ENCODE measurements at regions not wholly inside any gene's neighbourhood (a gene's known extent, or its start where the extent isn't known, plus 50 kb on each side); places are given as distances from the start of the nearest gene placed in this dataset.
A peak's percentile ranks its signal among the peaks of the same experiment; 100 is the strongest.
"Not testable (repeated sequence)": the region's sequence is repeated elsewhere in the genome, so short reads cannot be mapped to it uniquely, and the experiment has no call there.

DNA sequence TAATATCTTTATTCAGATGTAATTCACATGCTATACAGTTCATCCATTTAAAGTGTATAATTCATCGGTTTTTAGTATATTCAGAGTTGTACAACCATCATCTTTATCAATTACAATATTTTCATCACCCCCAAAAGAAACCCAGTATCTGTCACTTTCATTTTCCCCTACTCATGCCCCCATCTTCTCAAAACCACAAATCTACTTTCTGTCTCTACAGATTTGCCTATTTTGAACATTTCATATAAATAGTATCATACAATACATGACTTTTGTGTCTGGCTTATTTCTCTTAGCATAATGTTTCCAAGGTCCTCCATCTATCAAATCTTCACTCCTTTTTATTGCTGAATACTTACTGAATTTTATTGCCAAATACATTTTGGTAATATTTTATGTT lies 305.1 kb upstream of the SGCD start:
- no peak for DNase-seq
- no peak overlapping the region for H3K27ac Mint-ChIP-seq
- H3K27me3 Mint-ChIP-seq (ENCODE audit: low read depth in 3 of 3) = peaks cover 0 to 5% (median 2%) of the 10 kb centered on the region in 3 donors
- H3K36me3 Mint-ChIP-seq = no peaks in the 10 kb centered on the region
- peak overlapping the region in 1 of 5 donors; percentile 5 for H3K4me3 Mint-ChIP-seq
- peaks cover 0 to 4% of the 10 kb centered on the region in 2 donors for H3K4me1 Mint-ChIP-seq
- peaks cover 0 to 5% (median 0%) of the 10 kb centered on the region in 6 donors for H3K9me3 Mint-ChIP-seq

DNA sequence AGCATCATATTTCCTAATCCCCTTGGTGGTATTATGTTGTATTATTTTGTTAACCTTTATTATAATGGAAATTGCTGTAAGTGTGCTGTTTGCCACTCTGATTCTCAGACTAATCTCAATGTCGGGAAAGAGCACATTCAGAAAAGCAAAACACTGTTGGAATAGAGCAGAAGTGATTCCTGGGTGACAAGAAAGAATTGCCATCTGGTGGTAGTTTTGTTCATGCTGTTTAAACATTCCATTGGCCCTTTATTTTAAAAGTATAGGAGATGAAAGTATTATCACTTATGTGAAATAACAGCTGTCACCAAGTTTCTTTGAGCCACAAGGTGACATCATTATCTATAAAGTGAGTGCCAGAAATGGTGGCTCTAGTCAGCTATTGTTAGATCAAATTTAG lies 301.3 kb upstream of the SGCD start:
- H3K4me1 Mint-ChIP-seq = peaks cover 0 to 4% of the 10 kb centered on the region in 2 donors
- no peak overlapping the region for H3K27ac Mint-ChIP-seq
- H3K9me3 Mint-ChIP-seq = peaks cover 0 to 4% (median 0%) of the 10 kb centered on the region in 6 donors
- DNase-seq = no peak
- H3K27me3 Mint-ChIP-seq (ENCODE audit: low read depth in 3 of 3) = peaks cover 2% of the 10 kb centered on the region in 3 donors
- H3K36me3 Mint-ChIP-seq = no peaks in the 10 kb centered on the region
- H3K4me3 Mint-ChIP-seq = no peak overlapping the region

DNA sequence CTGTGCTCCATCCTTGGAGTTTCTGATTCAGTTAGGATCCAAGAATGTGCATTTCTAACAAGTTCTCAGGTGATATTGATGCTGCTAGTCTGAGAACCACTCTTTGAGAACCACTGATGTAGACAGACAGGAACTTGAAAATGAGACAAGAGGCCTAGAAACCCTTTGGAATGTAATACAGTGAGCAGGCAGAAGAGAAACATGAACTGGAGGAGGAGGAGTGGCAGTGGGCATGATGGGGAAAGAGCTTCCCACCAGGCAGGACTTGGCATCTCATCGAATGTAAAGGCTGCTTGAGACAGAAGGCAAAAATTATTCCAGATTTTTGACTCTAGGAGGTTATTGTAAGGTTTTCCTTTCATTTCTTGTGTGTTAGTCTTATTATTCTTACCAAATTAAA lies 295.8 kb upstream of the SGCD start:
- Mint-ChIP-seq H3K27ac (no peak overlapping the region), H3K27me3 (ENCODE audit: low read depth in 3 of 3) (peaks cover 2 to 3% (median 2%) of the 10 kb centered on the region in 3 donors), H3K9me3 (peaks cover 0 to 2% (median 0%) of the 10 kb centered on the region in 6 donors), H3K36me3 (no peaks in the 10 kb centered on the region), H3K4me1 (no peaks in the 10 kb centered on the region), H3K4me3 (no peak overlapping the region)
- no peak for DNase-seq

DNA sequence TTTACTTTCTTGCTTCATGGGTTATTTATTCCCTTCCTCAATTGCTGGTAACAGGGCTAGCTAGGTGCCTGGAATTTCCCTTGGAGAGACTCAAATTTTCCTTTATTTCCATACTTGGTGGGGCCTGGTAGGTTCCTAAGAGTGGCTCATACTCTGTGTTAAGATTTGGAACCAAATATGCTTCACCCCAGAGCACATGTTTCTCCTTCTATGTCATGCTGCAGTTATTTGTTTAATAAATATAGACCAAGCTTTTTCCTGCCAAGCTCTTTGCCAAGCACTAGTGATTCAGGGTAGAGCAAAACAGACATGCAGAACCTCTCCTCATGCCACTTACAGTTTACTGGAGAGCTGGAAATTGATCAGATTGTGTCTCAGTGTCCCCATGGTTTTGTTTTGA lies 290.3 kb upstream of the SGCD start:
- H3K27me3 Mint-ChIP-seq (ENCODE audit: low read depth in 3 of 3) = peaks cover 2 to 4% (median 3%) of the 10 kb centered on the region in 3 donors
- H3K27ac Mint-ChIP-seq = no peak overlapping the region
- no peak for DNase-seq
- H3K36me3 Mint-ChIP-seq = no peaks in the 10 kb centered on the region
- H3K9me3 Mint-ChIP-seq = no peaks in the 10 kb centered on the region
- H3K4me1 Mint-ChIP-seq = no peaks in the 10 kb centered on the region
- no peak overlapping the region for H3K4me3 Mint-ChIP-seq

DNA sequence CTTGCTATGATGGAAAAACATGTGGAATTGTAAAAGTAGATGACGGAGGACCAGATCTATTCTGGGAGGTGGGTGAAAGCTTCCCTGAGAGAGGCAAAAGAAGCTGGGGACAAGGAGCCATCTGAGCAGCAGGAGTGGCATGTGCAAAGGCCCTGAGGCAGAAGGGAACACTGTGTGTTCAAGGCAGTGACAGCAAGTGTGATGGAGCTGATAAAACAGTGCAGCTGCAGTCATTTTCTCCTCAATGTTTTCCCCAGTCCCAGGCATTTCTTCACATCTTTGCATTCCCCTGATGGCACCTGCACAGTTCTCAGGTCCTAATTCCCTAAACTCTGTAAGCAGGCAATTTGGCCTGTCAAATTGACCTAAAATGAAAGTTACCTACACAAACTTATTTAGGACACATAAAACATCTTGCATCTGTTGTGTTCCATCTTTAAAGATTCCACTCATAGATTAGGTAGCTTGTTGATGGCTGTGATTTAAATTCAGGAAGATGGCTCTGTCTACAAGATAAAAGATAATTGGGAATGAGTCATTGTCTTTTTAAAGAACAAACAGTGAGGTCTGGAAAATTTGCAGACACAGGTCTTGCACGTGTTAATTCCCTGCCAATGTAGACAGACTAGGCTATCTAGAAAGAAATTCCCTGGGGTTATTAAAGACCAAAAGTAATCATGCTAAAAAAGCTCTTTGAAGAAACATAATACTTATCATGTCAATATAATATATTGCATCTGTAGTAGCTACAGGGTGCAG lies 289.6 kb upstream of the SGCD start:
- Mint-ChIP-seq H3K9me3 (no peaks in the 10 kb centered on the region), H3K27ac (no peak overlapping the region), H3K4me1 (no peaks in the 10 kb centered on the region), H3K4me3 (no peak overlapping the region), H3K36me3 (no peaks in the 10 kb centered on the region), H3K27me3 (ENCODE audit: low read depth in 3 of 3) (peaks cover 2 to 4% (median 3%) of the 10 kb centered on the region in 3 donors)
- no peak for DNase-seq

DNA sequence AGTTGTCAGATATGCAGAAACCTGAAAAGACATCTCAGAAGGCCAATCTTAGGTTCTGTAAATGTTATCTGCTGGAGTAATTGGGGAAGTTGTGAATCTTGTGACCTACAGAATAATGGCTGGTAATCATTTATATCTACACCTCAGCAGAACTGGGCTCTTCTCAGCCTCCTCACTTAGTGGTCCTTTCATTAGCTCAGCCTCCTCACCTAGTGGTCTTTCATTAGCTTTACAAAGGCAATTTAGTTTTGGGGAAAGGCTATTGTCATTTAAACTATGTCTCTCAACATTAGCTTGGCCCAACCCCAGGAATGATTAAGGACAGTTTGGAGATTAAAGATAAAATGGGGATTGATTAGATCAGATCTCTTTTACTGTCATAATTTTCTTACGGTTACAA lies 284.2 kb upstream of the SGCD start:
- peaks cover 0 to 2% (median 0%) of the 10 kb centered on the region in 6 donors for H3K9me3 Mint-ChIP-seq
- no peak for DNase-seq
- no peak overlapping the region for H3K27ac Mint-ChIP-seq
- peaks cover 0 to 8% (median 0%) of the 10 kb centered on the region in 3 donors for H3K36me3 Mint-ChIP-seq
- no peak overlapping the region for H3K4me3 Mint-ChIP-seq
- H3K4me1 Mint-ChIP-seq = no peaks in the 10 kb centered on the region
- H3K27me3 Mint-ChIP-seq (ENCODE audit: low read depth in 3 of 3) = peaks cover 0 to 4% (median 0%) of the 10 kb centered on the region in 3 donors

DNA sequence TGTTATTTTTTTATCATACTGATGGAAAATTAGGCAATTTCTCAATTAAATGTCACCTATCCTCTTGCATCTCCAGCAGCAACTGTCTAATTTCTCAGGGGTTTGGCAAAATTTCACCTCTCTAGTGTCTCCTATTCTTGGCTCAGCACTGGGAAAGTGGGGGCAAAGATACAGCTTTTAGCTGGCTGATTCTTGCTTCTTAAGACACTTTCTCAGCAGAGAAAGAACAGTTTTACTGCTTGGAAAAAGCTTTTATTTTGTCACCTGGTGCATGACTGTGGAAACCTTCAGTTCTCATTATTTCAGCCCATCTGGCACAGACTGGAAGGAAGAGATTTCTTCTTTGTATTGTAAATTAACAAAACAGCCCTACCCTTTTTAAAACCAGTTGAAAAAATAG lies 283.6 kb upstream of the SGCD start:
- no peak for DNase-seq
- Mint-ChIP-seq H3K4me3 (no peak overlapping the region), H3K27ac (no peak overlapping the region), H3K4me1 (no peaks in the 10 kb centered on the region), H3K27me3 (ENCODE audit: low read depth in 3 of 3) (peaks cover 0 to 5% (median 0%) of the 10 kb centered on the region in 3 donors), H3K9me3 (peaks cover 0 to 3% (median 0%) of the 10 kb centered on the region in 6 donors), H3K36me3 (peaks cover 0 to 8% (median 0%) of the 10 kb centered on the region in 3 donors)

DNA sequence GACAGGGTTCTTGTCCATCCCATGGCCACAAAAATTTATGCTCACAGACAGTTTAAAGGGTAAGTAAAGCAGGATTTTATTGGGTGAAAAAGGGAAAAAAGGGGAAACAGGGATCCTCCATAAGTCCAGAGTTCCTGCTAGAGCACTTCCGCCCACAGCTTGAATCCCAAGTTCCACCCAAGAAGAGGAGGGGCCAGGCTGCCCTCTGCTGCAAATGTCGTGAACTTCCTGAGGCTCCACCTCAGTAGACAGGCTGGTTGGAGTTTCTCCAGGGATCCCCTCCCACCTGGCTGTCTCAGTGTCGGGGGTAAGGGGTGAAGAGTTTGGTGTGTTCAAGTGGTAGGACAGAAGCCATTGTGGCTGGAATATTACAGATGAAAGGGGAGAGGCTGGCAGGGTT lies 275.0 kb upstream of the SGCD start:
- Mint-ChIP-seq H3K27me3 (ENCODE audit: low read depth in 3 of 3) (peaks cover 0 to 3% (median 0%) of the 10 kb centered on the region in 3 donors), H3K36me3 (peaks cover 0 to 5% (median 0%) of the 10 kb centered on the region in 3 donors), H3K4me1 (no peaks in the 10 kb centered on the region), H3K4me3 (no peak overlapping the region), H3K9me3 (peaks cover 0 to 6% (median 0%) of the 10 kb centered on the region in 6 donors), H3K27ac (no peak overlapping the region)
- no peak for DNase-seq

DNA sequence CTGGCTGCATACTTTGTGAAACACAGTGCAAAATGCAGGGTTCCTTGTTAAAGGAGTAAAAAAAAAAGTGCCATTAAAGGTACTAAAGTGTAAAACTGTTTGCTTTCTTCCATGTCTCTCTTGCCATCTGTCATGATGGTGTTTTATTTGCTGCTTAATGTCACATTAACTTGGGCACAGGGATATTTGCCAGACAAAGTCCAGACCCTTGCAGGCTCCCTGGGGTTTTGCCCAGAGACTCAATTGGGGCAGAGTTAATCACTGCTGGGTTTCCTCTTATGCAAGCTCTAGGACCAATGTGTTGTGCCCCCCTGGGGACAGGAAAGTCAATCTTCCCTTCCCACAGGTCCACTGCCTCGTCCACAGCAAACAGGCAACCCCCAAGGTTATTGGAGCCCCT lies 274.3 kb upstream of the SGCD start:
- no peaks in the 10 kb centered on the region for H3K4me1 Mint-ChIP-seq
- H3K27ac Mint-ChIP-seq = no peak overlapping the region
- H3K27me3 Mint-ChIP-seq (ENCODE audit: low read depth in 3 of 3) = peaks cover 0 to 3% (median 0%) of the 10 kb centered on the region in 3 donors
- H3K9me3 Mint-ChIP-seq = peaks cover 0 to 6% (median 0%) of the 10 kb centered on the region in 6 donors
- no peak for DNase-seq
- no peak overlapping the region for H3K4me3 Mint-ChIP-seq
- no peaks in the 10 kb centered on the region for H3K36me3 Mint-ChIP-seq

DNA sequence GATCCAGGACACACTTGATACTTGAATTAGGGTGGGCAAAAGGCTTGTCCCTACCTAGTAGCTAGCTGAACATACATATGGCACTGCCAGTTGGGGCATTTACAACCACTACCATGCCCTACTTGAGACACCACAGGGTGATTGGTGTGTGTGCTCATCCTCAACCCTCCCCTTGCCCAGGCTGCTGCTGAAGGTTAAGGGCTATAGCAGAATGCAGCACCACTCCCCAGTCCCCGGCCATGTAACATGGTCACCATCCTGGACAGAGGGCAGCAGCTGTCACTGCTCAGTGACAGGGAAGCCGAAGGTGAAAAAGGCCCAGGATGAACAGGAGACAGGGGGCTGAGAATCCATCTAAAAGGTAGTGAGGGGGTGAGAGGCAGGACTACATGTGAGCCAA lies 273.9 kb upstream of the SGCD start:
- H3K27me3 Mint-ChIP-seq (ENCODE audit: low read depth in 3 of 3) = peaks cover 0 to 2% (median 0%) of the 10 kb centered on the region in 3 donors
- DNase-seq = no peak
- no peak overlapping the region for H3K27ac Mint-ChIP-seq
- H3K36me3 Mint-ChIP-seq = no peaks in the 10 kb centered on the region
- peaks cover 0 to 4% (median 0%) of the 10 kb centered on the region in 6 donors for H3K9me3 Mint-ChIP-seq
- H3K4me3 Mint-ChIP-seq = no peak overlapping the region
- no peaks in the 10 kb centered on the region for H3K4me1 Mint-ChIP-seq

DNA sequence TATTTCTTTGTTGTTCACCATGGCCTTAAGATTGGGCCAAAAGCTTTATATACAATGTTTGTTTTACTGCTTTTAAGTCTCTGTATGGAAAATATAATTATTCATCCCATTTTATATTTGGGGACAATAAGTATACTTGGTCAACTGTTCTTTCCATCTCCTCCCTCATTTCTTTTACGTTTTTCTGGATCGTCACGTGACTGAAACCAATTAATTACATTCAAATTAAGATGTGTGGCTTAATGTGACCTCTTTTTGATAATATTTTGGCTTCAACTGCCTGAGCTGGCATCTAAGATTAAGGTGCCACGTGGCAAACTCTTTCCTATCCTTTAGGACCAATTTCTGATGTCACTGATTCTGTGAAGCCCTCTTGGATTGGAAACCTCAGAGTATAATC lies 250.1 kb upstream of the SGCD start:
- Mint-ChIP-seq H3K9me3 (peaks cover 5 to 25% (median 8%) of the 10 kb centered on the region in 6 donors), H3K36me3 (peaks cover 0 to 13% (median 0%) of the 10 kb centered on the region in 3 donors), H3K27me3 (ENCODE audit: low read depth in 3 of 3) (peaks cover 0 to 1% (median 0%) of the 10 kb centered on the region in 3 donors), H3K4me1 (no peaks in the 10 kb centered on the region), H3K27ac (no peak overlapping the region), H3K4me3 (no peak overlapping the region)
- DNase-seq = no peak

DNA sequence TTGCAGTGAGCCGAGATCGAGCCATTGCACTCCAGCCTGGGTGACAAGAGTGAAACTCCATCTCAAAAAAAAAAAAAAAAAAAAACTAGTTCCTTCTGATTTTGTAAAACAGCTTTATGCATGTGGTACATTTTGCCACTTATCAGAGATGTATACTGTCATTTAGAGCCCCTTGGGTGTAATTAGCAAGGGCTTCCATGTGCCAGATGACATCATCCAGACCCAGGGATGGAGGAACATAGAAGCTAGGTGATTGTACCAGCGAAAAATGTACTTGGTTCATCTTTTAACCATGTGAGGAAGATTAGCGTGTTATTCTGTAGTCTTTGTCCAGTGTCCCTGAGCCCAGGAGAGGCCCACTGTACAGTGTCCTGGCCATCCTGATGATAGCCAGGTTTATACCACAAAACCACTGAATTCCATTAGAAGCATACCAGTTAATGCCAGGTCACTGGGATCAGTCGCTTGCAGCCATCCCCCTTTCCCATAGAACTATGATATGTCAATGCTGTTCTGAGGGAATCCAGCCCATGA lies 239.3 kb upstream of the SGCD start:
- H3K27ac Mint-ChIP-seq = no peak overlapping the region
- peaks cover 0 to 3% (median 0%) of the 10 kb centered on the region in 3 donors for H3K27me3 Mint-ChIP-seq (ENCODE audit: low read depth in 3 of 3)
- DNase-seq = no peak
- H3K9me3 Mint-ChIP-seq = peaks cover 12 to 25% (median 19%) of the 10 kb centered on the region in 6 donors
- no peaks in the 10 kb centered on the region for H3K4me1 Mint-ChIP-seq
- H3K36me3 Mint-ChIP-seq = no peaks in the 10 kb centered on the region
- no peak overlapping the region for H3K4me3 Mint-ChIP-seq

DNA sequence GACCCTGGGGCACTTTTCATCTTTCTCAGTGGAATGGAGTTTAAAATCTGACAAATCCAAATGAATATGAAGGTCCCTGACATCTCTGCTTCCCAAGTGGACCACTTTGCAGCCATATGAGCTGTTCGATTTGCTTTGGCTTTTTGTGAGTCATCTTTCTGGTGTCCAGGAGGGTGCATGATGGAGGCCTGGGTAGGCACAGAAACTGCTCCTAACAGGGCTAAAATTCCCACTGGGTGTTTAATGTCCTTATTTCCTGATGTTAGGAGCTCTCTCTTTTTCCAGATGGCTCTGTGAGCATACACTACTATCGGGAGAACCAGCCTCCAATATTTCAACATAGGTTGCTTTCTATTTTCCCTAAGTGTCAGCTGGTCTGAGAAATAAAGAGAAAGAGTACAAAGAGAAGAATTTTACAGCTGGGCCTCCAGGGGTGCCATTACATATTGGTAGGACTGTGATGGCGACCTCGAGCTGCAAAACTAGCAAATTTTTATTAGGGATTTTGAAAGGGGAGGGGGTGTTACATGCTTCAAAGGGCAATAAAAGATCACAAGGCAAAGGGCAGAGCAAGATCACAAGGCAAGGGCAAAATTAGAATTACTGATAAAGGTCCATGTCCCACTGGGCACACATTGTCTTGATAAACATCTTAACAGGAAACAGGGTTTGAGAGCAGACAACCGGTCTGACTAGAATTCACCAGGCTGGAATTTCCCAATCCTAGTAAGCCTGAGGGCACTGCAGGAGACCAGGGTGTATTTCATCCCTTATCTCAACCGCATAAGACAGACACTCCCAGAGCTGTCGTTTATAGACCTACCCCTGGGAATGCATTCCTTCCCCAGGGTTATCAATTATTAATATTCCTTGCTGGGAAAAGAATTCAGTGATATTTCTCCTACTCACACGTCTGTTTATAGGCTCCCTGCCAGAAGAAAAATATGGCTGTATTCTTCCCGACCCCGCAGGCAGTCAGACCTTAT lies 236.7 kb upstream of the SGCD start:
- Mint-ChIP-seq H3K9me3 (peaks cover 15 to 28% (median 19%) of the 10 kb centered on the region in 6 donors), H3K27ac (peak overlapping the region in 1 of 6 donors; percentile 35)
- not testable (repeated sequence) for DNase-seq; H3K27me3 Mint-ChIP-seq (ENCODE audit: low read depth in 3 of 3); H3K4me1 Mint-ChIP-seq; H3K4me3 Mint-ChIP-seq; H3K36me3 Mint-ChIP-seq

DNA sequence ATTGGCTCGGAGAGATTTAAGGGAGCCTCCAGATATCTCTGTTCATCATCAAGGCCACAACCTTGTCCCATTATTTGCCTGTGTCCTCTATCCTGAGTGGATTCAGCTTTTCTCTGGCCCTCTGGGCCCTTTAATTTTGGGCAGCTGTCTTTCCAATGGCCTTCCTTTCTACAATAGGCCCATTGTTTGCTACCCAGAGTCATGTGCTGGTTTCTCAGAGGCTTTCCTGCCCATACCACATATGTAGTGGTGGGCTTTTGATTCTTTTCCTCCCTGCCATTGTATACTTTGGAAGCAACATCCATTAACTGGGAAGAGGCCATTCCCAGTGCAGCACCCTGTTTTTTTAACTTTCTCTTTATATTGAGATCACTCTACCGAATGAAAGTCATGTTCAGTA lies 233.9 kb upstream of the SGCD start:
- no peak for DNase-seq
- Mint-ChIP-seq H3K9me3 (peaks cover 13 to 26% (median 18%) of the 10 kb centered on the region in 6 donors), H3K36me3 (no peaks in the 10 kb centered on the region), H3K4me3 (no peak overlapping the region), H3K27me3 (ENCODE audit: low read depth in 3 of 3) (no peaks in the 10 kb centered on the region), H3K27ac (no peak overlapping the region), H3K4me1 (no peaks in the 10 kb centered on the region)
